ENCODE measurements at regions not wholly inside any gene's neighbourhood (a gene's known extent, or its start where the extent isn't known, plus 50 kb on each side); places are given as distances from the start of the nearest gene placed in this dataset.

DNA sequence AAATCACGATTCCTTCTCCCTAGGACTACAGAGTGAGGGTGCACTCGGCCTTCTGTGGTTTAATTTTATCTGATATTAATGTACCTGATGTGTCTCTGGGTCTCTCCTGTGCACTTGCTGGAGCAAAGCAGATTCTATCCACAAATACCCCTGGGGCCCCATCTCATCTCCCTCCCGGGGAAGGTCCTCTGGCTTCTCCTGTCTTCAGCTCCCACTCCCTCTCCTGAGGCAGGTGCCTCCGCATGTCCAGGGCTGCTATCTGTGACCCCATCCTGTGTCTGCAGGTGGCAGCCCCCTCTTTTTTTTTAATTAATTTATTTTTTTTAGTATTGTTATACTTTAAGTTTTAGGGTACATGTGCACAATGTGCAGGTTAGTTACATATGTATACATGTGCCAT lies 558.7 kb downstream of the BRD1 start:
- H3K9me3 ChIP-seq (ENCODE audit: control insufficient read depth, insufficient read depth, low read depth, low read length): no peaks in the 10 kb centered on the region
- CTCF ChIA-PET: no interaction called here
- no peaks in the 10 kb centered on the region; the same call in 1 of the 2 replicates for H3K36me3 ChIP-seq (ENCODE audit: control insufficient read depth, insufficient read depth, low read length)
- no TSS peak for BruUV-seq (replicated peaks)
- no peaks in the 10 kb centered on the region for H3K27me3 ChIP-seq (ENCODE audit: control insufficient read depth, insufficient read depth, low read length)
- POLR2A ChIA-PET: no interaction called here
- no peak for TF ChIP-seq POLR2AphosphoS5 (IDR thresholded peaks at IDR 0.05; ENCODE audit: low read depth, low read length)
- TF ChIP-seq, protein P1, sequence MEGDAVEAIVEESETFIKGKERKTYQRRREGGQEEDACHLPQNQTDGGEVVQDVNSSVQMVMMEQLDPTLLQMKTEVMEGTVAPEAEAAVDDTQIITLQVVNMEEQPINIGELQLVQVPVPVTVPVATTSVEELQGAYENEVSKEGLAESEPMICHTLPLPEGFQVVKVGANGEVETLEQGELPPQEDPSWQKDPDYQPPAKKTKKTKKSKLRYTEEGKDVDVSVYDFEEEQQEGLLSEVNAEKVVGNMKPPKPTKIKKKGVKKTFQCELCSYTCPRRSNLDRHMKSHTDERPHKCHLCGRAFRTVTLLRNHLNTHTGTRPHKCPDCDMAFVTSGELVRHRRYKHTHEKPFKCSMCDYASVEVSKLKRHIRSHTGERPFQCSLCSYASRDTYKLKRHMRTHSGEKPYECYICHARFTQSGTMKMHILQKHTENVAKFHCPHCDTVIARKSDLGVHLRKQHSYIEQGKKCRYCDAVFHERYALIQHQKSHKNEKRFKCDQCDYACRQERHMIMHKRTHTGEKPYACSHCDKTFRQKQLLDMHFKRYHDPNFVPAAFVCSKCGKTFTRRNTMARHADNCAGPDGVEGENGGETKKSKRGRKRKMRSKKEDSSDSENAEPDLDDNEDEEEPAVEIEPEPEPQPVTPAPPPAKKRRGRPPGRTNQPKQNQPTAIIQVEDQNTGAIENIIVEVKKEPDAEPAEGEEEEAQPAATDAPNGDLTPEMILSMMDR (IDR thresholded peaks at IDR 0.05): no peak
- TF ChIP-seq SIN3A (IDR thresholded peaks at IDR 0.05; ENCODE audit: borderline replicate concordance, insufficient read depth, low read depth, low read length): no peak
- TF ChIP-seq, protein P2, sequence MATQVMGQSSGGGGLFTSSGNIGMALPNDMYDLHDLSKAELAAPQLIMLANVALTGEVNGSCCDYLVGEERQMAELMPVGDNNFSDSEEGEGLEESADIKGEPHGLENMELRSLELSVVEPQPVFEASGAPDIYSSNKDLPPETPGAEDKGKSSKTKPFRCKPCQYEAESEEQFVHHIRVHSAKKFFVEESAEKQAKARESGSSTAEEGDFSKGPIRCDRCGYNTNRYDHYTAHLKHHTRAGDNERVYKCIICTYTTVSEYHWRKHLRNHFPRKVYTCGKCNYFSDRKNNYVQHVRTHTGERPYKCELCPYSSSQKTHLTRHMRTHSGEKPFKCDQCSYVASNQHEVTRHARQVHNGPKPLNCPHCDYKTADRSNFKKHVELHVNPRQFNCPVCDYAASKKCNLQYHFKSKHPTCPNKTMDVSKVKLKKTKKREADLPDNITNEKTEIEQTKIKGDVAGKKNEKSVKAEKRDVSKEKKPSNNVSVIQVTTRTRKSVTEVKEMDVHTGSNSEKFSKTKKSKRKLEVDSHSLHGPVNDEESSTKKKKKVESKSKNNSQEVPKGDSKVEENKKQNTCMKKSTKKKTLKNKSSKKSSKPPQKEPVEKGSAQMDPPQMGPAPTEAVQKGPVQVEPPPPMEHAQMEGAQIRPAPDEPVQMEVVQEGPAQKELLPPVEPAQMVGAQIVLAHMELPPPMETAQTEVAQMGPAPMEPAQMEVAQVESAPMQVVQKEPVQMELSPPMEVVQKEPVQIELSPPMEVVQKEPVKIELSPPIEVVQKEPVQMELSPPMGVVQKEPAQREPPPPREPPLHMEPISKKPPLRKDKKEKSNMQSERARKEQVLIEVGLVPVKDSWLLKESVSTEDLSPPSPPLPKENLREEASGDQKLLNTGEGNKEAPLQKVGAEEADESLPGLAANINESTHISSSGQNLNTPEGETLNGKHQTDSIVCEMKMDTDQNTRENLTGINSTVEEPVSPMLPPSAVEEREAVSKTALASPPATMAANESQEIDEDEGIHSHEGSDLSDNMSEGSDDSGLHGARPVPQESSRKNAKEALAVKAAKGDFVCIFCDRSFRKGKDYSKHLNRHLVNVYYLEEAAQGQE (IDR thresholded peaks at IDR 0.05; ENCODE audit: insufficient read depth in 1 of 2, low read depth in 2 of 2, low read length in 1 of 2): no peak
- no peak for TF ChIP-seq TCF7L2 (IDR thresholded peaks at IDR 0.05; ENCODE audit: low read depth, low read length)
- H3K4me1 ChIP-seq (ENCODE audit: control insufficient read depth, insufficient read depth, low read length): no peaks in the 10 kb centered on the region
- in situ Hi-C loops (cut with HindIII; ENCODE audit: low pct_unique_long_range_greater_than_20kb, low sequenced_read_pairs) (no loop called here), intact Hi-C loops (cut with micrococcal nuclease; ENCODE audit: unreplicated experiment) (no loop called here)
- DNase-seq (ENCODE audit: low read depth, low spot score): no peak
- H3K4me3 ChIP-seq (ENCODE audit: low read depth in 2 of 2, low read length in 2 of 2): no peak overlapping the region
- ATAC-seq: no peak
- no peak overlapping the region for H3K27ac ChIP-seq (ENCODE audit: low read length)

DNA sequence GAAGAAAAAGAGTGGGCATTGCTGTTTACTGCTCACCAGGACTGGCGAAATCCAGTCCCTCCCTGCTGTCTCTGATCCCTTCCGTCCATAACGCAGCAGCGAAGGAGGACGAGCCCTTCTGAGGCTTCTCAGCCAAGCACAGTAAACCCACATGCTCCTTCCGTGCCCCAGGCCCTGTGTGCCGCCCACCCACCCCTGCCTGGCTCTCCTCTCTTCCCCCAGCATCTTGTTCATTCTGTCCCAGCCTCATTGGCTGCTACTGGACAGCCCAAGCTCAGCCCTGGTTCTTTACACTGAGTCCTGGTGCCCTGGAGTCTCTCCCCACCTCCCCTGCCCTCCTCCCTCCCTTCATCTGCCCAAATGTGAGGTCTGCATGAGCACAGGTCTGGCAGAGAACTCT lies 559.7 kb downstream of the BRD1 start:
- ChIA-PET POLR2A (no interaction called here), CTCF (no interaction called here)
- intact Hi-C loops (cut with micrococcal nuclease; ENCODE audit: unreplicated experiment): no loop called here
- Histone ChIP-seq H3K27ac (ENCODE audit: low read length) (no peak overlapping the region), H3K4me1 (ENCODE audit: control insufficient read depth, insufficient read depth, low read length) (no peaks in the 10 kb centered on the region), H3K36me3 (ENCODE audit: control insufficient read depth, insufficient read depth, low read length) (no peaks in the 10 kb centered on the region; the same call in 1 of the 2 replicates), H3K4me3 (ENCODE audit: low read depth in 2 of 2, low read length in 2 of 2) (no peak overlapping the region), H3K27me3 (ENCODE audit: control insufficient read depth, insufficient read depth, low read length) (no peaks in the 10 kb centered on the region), H3K9me3 (ENCODE audit: control insufficient read depth, insufficient read depth, low read depth, low read length) (no peaks in the 10 kb centered on the region)
- DNase-seq (ENCODE audit: low read depth, low spot score) (no peak), ATAC-seq (no peak)
- in situ Hi-C loops (cut with HindIII; ENCODE audit: low pct_unique_long_range_greater_than_20kb, low sequenced_read_pairs): no loop called here
- no TSS peak for BruUV-seq (replicated peaks)
- TF ChIP-seq, protein P1 (IDR thresholded peaks at IDR 0.05): no peak
- TF ChIP-seq POLR2AphosphoS5 (IDR thresholded peaks at IDR 0.05; ENCODE audit: low read depth, low read length): no peak
- TF ChIP-seq SIN3A (IDR thresholded peaks at IDR 0.05; ENCODE audit: borderline replicate concordance, insufficient read depth, low read depth, low read length): no peak
- no peak for TF ChIP-seq TCF7L2 (IDR thresholded peaks at IDR 0.05; ENCODE audit: low read depth, low read length)
- TF ChIP-seq, protein P2 (IDR thresholded peaks at IDR 0.05; ENCODE audit: insufficient read depth in 1 of 2, low read depth in 2 of 2, low read length in 1 of 2): no peak

Data from Panc1 (cell line).